GM12878 (cell line): ENCODE measurements at regions not wholly inside any gene's neighbourhood (a gene's known extent, or its start where the extent isn't known, plus 50 kb on each side); places are given as distances from the start of the nearest gene placed in this dataset.

Source experiments
- ATAC-seq: fragments of 200-7000 bp; cut with Tn5 transposase; 3 replicates; pipeline ENCODE4 v1.9.1; 2020; ENCODE audit warnings: mild to moderate bottlenecking, moderate library complexity
- BruUV-seq: library from RNA; stranded (reverse); fragments of 400-500 nt; replicated peaks from 2 replicates; lab custom pipeline; 2021; lab: Mats Ljungman, UMichigan
- CTCF ChIA-PET: fragments of 300-600 bp; sonication (Branson Sonifier 250); formaldehyde crosslinking; extraction: SDS; loops from one replicate; lab custom pipeline; 2021; ENCODE audit warnings: inconsistent platforms; lab: Yijun Ruan, JAX
- POLR2A ChIA-PET: fragments of 350-600 bp; formaldehyde crosslinking; extraction: SDS; loops from one replicate; lab custom pipeline; 2021; ENCODE audit warnings: inconsistent platforms; lab: Charles Lee
- RAD21 ChIA-PET: fragments of 300-600 bp; sonication (Branson Sonifier 250); formaldehyde crosslinking; loops from one replicate; lab custom pipeline; 2023; ENCODE audit warnings: antibody characterized with exemption; ENCODE audit not compliant: unreplicated experiment; lab: Charles Lee
- SMC1A ChIA-PET: fragments of 300-600 bp; sonication (Branson Sonifier 250); formaldehyde crosslinking; loops from one replicate; lab custom pipeline; 2023; ENCODE audit not compliant: unreplicated experiment, uncharacterized antibody; lab: Charles Lee
- DNase-seq: peaks from one replicate; pipeline ENCODE4 v3.0.0-alpha.2; 2011; ENCODE audit warnings: low read depth, low spot score
- FAIRE-seq: peaks from 3 replicates; lab custom pipeline; 2011; peaks lifted over from hg19 to GRCh38; lab: Jason Lieb, UNC
- H2AFZ ChIP-seq: 2 replicates; pipeline ENCODE4 v1.6.0; 2011; ENCODE audit warnings: low read depth, low read length, control low read depth; ENCODE audit not compliant: control insufficient read depth
- H3K27ac ChIP-seq: 2 replicates; pipeline ENCODE4 v1.5.1; 2011; ENCODE audit warnings: control low read depth; ENCODE audit not compliant: control insufficient read depth, insufficient read depth
- H3K27me3 ChIP-seq, 2 experiments: replicated peaks in 1 of 2; 2 replicates each; pipeline versions ENCODE4 v1.6.0 to v1.6.1; 2011; ENCODE audit warnings: low read length in 1 of 2; ENCODE audit not compliant: control insufficient read depth in 2 of 2, insufficient read depth in 2 of 2
- H3K36me3 ChIP-seq, 2 experiments: 2 replicates each; pipeline ENCODE4 v1.5.1; 2011; ENCODE audit warnings: low read length in 1 of 2; ENCODE audit not compliant: control insufficient read depth in 2 of 2, insufficient read depth in 2 of 2
- H3K4me1 ChIP-seq: 2 replicates; pipeline ENCODE4 v1.6.1; 2011; ENCODE audit warnings: mild to moderate bottlenecking, low read length, moderate library complexity, mixed read lengths; ENCODE audit not compliant: control insufficient read depth, insufficient read depth
- H3K4me2 ChIP-seq: 2 replicates; pipeline ENCODE4 v1.6.0; 2011; ENCODE audit warnings: control low read depth; ENCODE audit not compliant: control insufficient read depth, insufficient read depth
- H3K4me3 ChIP-seq: fragments of 200-600 bp; sonication (generic); 2 replicates; pipeline ENCODE4 v1.5.1; 2016
- H3K79me2 ChIP-seq: 2 replicates; pipeline ENCODE4 v1.6.0; 2011; ENCODE audit warnings: low read length; ENCODE audit not compliant: control insufficient read depth, insufficient read depth
- H3K9ac ChIP-seq: 2 replicates; pipeline ENCODE4 v1.8.0; 2011; ENCODE audit warnings: low read length, control low read depth, mixed read lengths; ENCODE audit not compliant: control insufficient read depth, insufficient read depth
- H3K9me3 ChIP-seq: replicated peaks from 3 replicates; pipeline ENCODE4 v1.5.1; 2011; ENCODE audit warnings: mild to moderate bottlenecking, low read length; ENCODE audit not compliant: control insufficient read depth, insufficient read depth
- H4K20me1 ChIP-seq: 2 replicates; pipeline ENCODE4 v1.6.0; 2011; ENCODE audit not compliant: control insufficient read depth, insufficient read depth
- CEBPZ ChIP-seq: fragments of 150-350 bp; IDR thresholded peaks from 2 replicates; pipeline ENCODE4 v1.6.1; 2016; ENCODE audit warnings: low read depth, low read length
- DPF2 ChIP-seq: fragments of 450-650 bp; IDR thresholded peaks from 2 replicates; pipeline ENCODE4 v1.6.1; 2017; ENCODE audit warnings: mild to moderate bottlenecking
- HDAC2 ChIP-seq: fragments of 200-600 bp; sonication (generic); IDR thresholded peaks from 2 replicates; pipeline ENCODE4 v1.6.1; 2017
- HSF1 ChIP-seq: fragments of 150-350 bp; IDR thresholded peaks from 2 replicates; pipeline ENCODE4 v1.6.1; 2014; ENCODE audit warnings: mild to moderate bottlenecking, low read depth, low read length
- IRF4 ChIP-seq: IDR thresholded peaks from 2 replicates; pipeline ENCODE4 v1.6.1; 2011; ENCODE audit warnings: low read depth, low read length
- IRF5 ChIP-seq: fragments of 450-650 bp; IDR thresholded peaks from 2 replicates; pipeline ENCODE4 v1.6.1; 2017; ENCODE audit warnings: borderline replicate concordance
- KAT2A ChIP-seq: conservative IDR thresholded peaks from 2 replicates; pipeline ENCODE4 v1.6.1; 2011; ENCODE audit warnings: low read depth, low read length; ENCODE audit not compliant: control insufficient read depth
- NFIC ChIP-seq: IDR thresholded peaks from 2 replicates; pipeline ENCODE4 v1.6.1; 2012; ENCODE audit warnings: low read depth, mild to moderate bottlenecking, inconsistent platforms, low read length, moderate library complexity
- NRF1 ChIP-seq: conservative IDR thresholded peaks from 2 replicates; pipeline ENCODE4 v1.6.1; 2011; ENCODE audit warnings: mild to moderate bottlenecking, low read depth, low read length, improper control_type of control experiment
- PKNOX1 ChIP-seq: fragments of 450-650 bp; IDR thresholded peaks from 2 replicates; pipeline ENCODE4 v1.6.1; 2016; ENCODE audit warnings: mild to moderate bottlenecking
- POU2F2 ChIP-seq: IDR thresholded peaks from 3 replicates; pipeline ENCODE4 v1.6.1; 2011; ENCODE audit warnings: low read depth, mild to moderate bottlenecking, low read length, borderline replicate concordance
- RAD21 ChIP-seq: IDR thresholded peaks from 2 replicates; pipeline ENCODE4 v1.6.1; 2011; ENCODE audit warnings: mild to moderate bottlenecking, low read depth, low read length, moderate library complexity; ENCODE audit not compliant: insufficient read depth
- SREBF1 ChIP-seq: IDR thresholded peaks from 2 replicates; pipeline ENCODE4 v1.6.1; 2012; ENCODE audit warnings: mild to moderate bottlenecking, low read length
- STAT1 ChIP-seq: fragments of 450-650 bp; conservative IDR thresholded peaks from 2 replicates; pipeline ENCODE4 v1.6.1; 2014; ENCODE audit warnings: antibody characterized with exemption, mild to moderate bottlenecking
- TARDBP ChIP-seq: IDR thresholded peaks from 2 replicates; pipeline ENCODE4 v1.6.1; 2016; ENCODE audit warnings: borderline replicate concordance
- ZSCAN29 ChIP-seq: fragments of 450-650 bp; IDR thresholded peaks from 2 replicates; pipeline ENCODE4 v1.6.1; 2017; ENCODE audit warnings: mild to moderate bottlenecking, moderate library complexity
- WGBS: methylation state at CpG from one replicate; pipeline ENCODE4 v1.1.6; 2016; ENCODE audit warnings: low lambda C conversion rate; ENCODE audit not compliant: insufficient replicate concordance, insufficient coverage; ENCODE audit errors: missing lambda C conversion rate; 5-methylcytosine and 5-hydroxymethylcytosine counted together
- in situ Hi-C: fragments of 300-500 bp; cut with MboI; formaldehyde crosslinking; loops from 9 replicates; pipeline ENCODE4 v1.14.3; 2018; ENCODE audit warnings: mixed read lengths
- intact Hi-C: fragments of 100-400 bp; cut with micrococcal nuclease; formaldehyde crosslinking; loops from one replicate; pipeline ENCODE4 v1.14.2; 2022; ENCODE audit not compliant: unreplicated experiment

GRCh38 chrX:20529301-20529700 is 262.6 kb upstream of the RPS6KA3 start:
- DNase-seq (no peak), ATAC-seq (no peak)
- RAD21 ChIA-PET: interaction anchor here (1.5 to 5.3 kb wide), 4 partner anchors 456 to 951 kb away, joined by 4 to 38 read pairs (median 12); no protein-coding TSS in a partner anchor
- no peak for TF ChIP-seq SREBF1
- TF ChIP-seq IRF4: no peak
- no peak for TF ChIP-seq DPF2
- TF ChIP-seq CEBPZ: no peak
- no peak for TF ChIP-seq ZSCAN29
- TF ChIP-seq RAD21: no peak
- no peak for TF ChIP-seq HSF1
- no peak for TF ChIP-seq POU2F2
- no peak for TF ChIP-seq IRF5
- no peak for TF ChIP-seq HDAC2
- no peak for TF ChIP-seq STAT1
- TF ChIP-seq NFIC: no peak
- TF ChIP-seq KAT2A: no peak
- TF ChIP-seq TARDBP: no peak
- TF ChIP-seq NRF1: no peak
- TF ChIP-seq PKNOX1: no peak

More at GRCh38 chrX:20529301-20529700, 262.6 kb upstream of the RPS6KA3 start:
- no peaks in the 10 kb centered on the region for H3K79me2 ChIP-seq
- no peak overlapping the region for H3K27ac ChIP-seq
- in situ Hi-C loops: no loop called here
- no peaks in the 10 kb centered on the region for H3K4me1 ChIP-seq
- no peak overlapping the region for H2AFZ ChIP-seq
- no peak for FAIRE-seq
- H3K4me3 ChIP-seq: no peak overlapping the region
- H4K20me1 ChIP-seq: no peaks in the 10 kb centered on the region
- BruUV-seq: no TSS peak
- SMC1A ChIA-PET: interaction anchor here (1.2 to 6.2 kb wide), 4 partner anchors 13 to 974 kb away, joined by 3 to 57 read pairs (median 18); no protein-coding TSS in a partner anchor
- H3K9me3 ChIP-seq: no peaks in the 10 kb centered on the region
- intact Hi-C loops: loop anchor here (5.0 to 10.0 kb wide), 3 partner anchors 277 to 1666 kb away; no protein-coding TSS in a partner anchor
- no peaks in the 10 kb centered on the region; a peak in 2 of 4 replicates for H3K27me3 ChIP-seq
- POLR2A ChIA-PET: no interaction called here
- WGBS: 7% methylated on average over 9 of the region's 9 CpGs
- CTCF ChIA-PET: interaction anchor here (0.8 to 10.3 kb wide), 20 partner anchors 7 to 1446 kb away, joined by 3 to 148 read pairs (median 5); no protein-coding TSS in a partner anchor
- H3K4me2 ChIP-seq: no peak overlapping the region
- no peak overlapping the region for H3K9ac ChIP-seq
- H3K36me3 ChIP-seq: no peaks in the 10 kb centered on the region
